GM18861 (cell line): ENCODE measurements at regions not wholly inside any gene's neighbourhood (a gene's known extent, or its start where the extent isn't known, plus 50 kb on each side); places are given as distances from the start of the nearest gene placed in this dataset.
"Not testable (repeated sequence)": the region's sequence is repeated elsewhere in the genome, so short reads cannot be mapped to it uniquely, and the experiment has no call there.

Experiments used
- ATAC-seq: cut with Tn5 transposase; IDR thresholded peaks from one replicate; pipeline ENCODE4 v1.9.1; 2021; ENCODE audit not compliant: unreplicated experiment

GRCh38 chr14:30417121-30417520 lies 141.8 kb upstream of the G2E3 start:
- ATAC-seq = no peak

- no peak for ATAC-seq
These were observed 141.0 kb upstream of the G2E3 start for GRCh38 chr14:30417999-30418398.

- no peak for ATAC-seq
These were observed 139.9 kb upstream of the G2E3 start for GRCh38 chr14:30419037-30419436.

GRCh38 chr14:30420515-30420914 lies 138.4 kb upstream of the G2E3 start:
- no peak for ATAC-seq

- no peak for ATAC-seq
These were observed 132.5 kb upstream of the G2E3 start for GRCh38 chr14:30426463-30426862.

GRCh38 chr14:30427401-30427800 lies 131.6 kb upstream of the G2E3 start:
- ATAC-seq = no peak

GRCh38 chr14:30427846-30428245 lies 131.1 kb upstream of the G2E3 start:
- no peak for ATAC-seq

GRCh38 chr14:30431552-30431951 lies 127.4 kb upstream of the G2E3 start:
- no peak for ATAC-seq

GRCh38 chr14:30440961-30441360 lies 118.0 kb upstream of the G2E3 start:
- no peak for ATAC-seq

GRCh38 chr14:30443368-30444007 lies 115.5 kb upstream of the G2E3 start:
- ATAC-seq = no peak

GRCh38 chr14:30444451-30444850 lies 114.5 kb upstream of the G2E3 start:
- no peak for ATAC-seq

- no peak for ATAC-seq
These were observed 113.8 kb upstream of the G2E3 start for GRCh38 chr14:30445011-30445793.

GRCh38 chr14:30445852-30446251 lies 113.1 kb upstream of the G2E3 start:
- no peak for ATAC-seq

GRCh38 chr14:30450631-30451545 lies 108.1 kb upstream of the G2E3 start:
- ATAC-seq = no peak

- ATAC-seq = no peak
These were observed 102.7 kb upstream of the G2E3 start for GRCh38 chr14:30456296-30456695.

GRCh38 chr14:30462358-30462757 lies 96.6 kb upstream of the G2E3 start:
- no peak for ATAC-seq

- ATAC-seq = no peak
These were observed 94.5 kb upstream of the G2E3 start for GRCh38 chr14:30464481-30464880.

- ATAC-seq = no peak
These were observed 90.6 kb upstream of the G2E3 start for GRCh38 chr14:30468354-30468753.

GRCh38 chr14:30471980-30472379 lies 87.0 kb upstream of the G2E3 start:
- ATAC-seq = no peak

- not testable (repeated sequence) for ATAC-seq
These were observed 84.9 kb upstream of the G2E3 start for GRCh38 chr14:30473846-30474696.

- ATAC-seq = no peak
These were observed 76.7 kb upstream of the G2E3 start for GRCh38 chr14:30482276-30482675.
